ENCODE measurements at regions not wholly inside any gene's neighbourhood (a gene's known extent, or its start where the extent isn't known, plus 50 kb on each side); places are given as distances from the start of the nearest gene placed in this dataset.

- H3K9me3 ChIP-seq, result no peaks in the 10 kb centered on the region
- H3K27me3 ChIP-seq (ENCODE audit: low read depth), result no peaks in the 10 kb centered on the region
- intact Hi-C loops (cut with DNase I), result no loop called here
- no peak overlapping the region for H3K4me3 ChIP-seq
- H3K4me1 ChIP-seq, result no peaks in the 10 kb centered on the region
- DNase-seq (no peak), ATAC-seq (no peak)
- no peaks in the 10 kb centered on the region for H3K36me3 ChIP-seq
- TF ChIP-seq CTCF (IDR thresholded peaks at IDR 0.05), result no peak
- H3K27ac ChIP-seq, result no peak overlapping the region
Observed at GRCh38 chr6:74768738-74769137, 437.1 kb downstream of the COL12A1 start.

- Histone ChIP-seq H3K27me3 (ENCODE audit: low read depth) (no peaks in the 10 kb centered on the region), H3K27ac (no peak overlapping the region), H3K36me3 (no peaks in the 10 kb centered on the region), H3K4me3 (no peak overlapping the region), H3K9me3 (no peaks in the 10 kb centered on the region), H3K4me1 (no peaks in the 10 kb centered on the region)
- no peak for TF ChIP-seq CTCF (IDR thresholded peaks at IDR 0.05)
- intact Hi-C loops (cut with DNase I), result no loop called here
- DNase-seq, result no peak
- no peak for ATAC-seq
Observed at GRCh38 chr6:74768120-74768519, 437.7 kb downstream of the COL12A1 start.

GRCh38 chr6:74765486-74765885 is 440.4 kb downstream of the COL12A1 start:
- Histone ChIP-seq H3K4me3 (no peak overlapping the region), H3K27me3 (ENCODE audit: low read depth) (no peaks in the 10 kb centered on the region), H3K4me1 (no peaks in the 10 kb centered on the region), H3K27ac (no peak overlapping the region), H3K9me3 (no peaks in the 10 kb centered on the region), H3K36me3 (no peaks in the 10 kb centered on the region)
- ATAC-seq, result no peak
- DNase-seq, result no peak
- TF ChIP-seq CTCF (IDR thresholded peaks at IDR 0.05), result no peak
- intact Hi-C loops (cut with DNase I), result no loop called here

GRCh38 chr6:74764486-74764885 is 441.4 kb downstream of the COL12A1 start:
- DNase-seq (no peak), ATAC-seq (no peak)
- Histone ChIP-seq H3K27me3 (ENCODE audit: low read depth) (no peaks in the 10 kb centered on the region), H3K27ac (no peak overlapping the region), H3K9me3 (no peaks in the 10 kb centered on the region), H3K4me1 (no peaks in the 10 kb centered on the region), H3K36me3 (no peaks in the 10 kb centered on the region), H3K4me3 (no peak overlapping the region)
- intact Hi-C loops (cut with DNase I), result no loop called here
- no peak for TF ChIP-seq CTCF (IDR thresholded peaks at IDR 0.05)

GRCh38 chr6:74762841-74763240 is 443.0 kb downstream of the COL12A1 start:
- intact Hi-C loops (cut with DNase I), result no loop called here
- DNase-seq (no peak), ATAC-seq (no peak)
- Histone ChIP-seq H3K36me3 (no peaks in the 10 kb centered on the region), H3K9me3 (no peaks in the 10 kb centered on the region), H3K27me3 (ENCODE audit: low read depth) (no peaks in the 10 kb centered on the region), H3K4me1 (no peaks in the 10 kb centered on the region), H3K27ac (no peak overlapping the region), H3K4me3 (no peak overlapping the region)
- no peak for TF ChIP-seq CTCF (IDR thresholded peaks at IDR 0.05)

GRCh38 chr6:74757813-74758212 is 448.0 kb downstream of the COL12A1 start:
- Histone ChIP-seq H3K36me3 (no peaks in the 10 kb centered on the region), H3K4me3 (no peak overlapping the region), H3K4me1 (no peaks in the 10 kb centered on the region), H3K27ac (no peak overlapping the region), H3K9me3 (no peaks in the 10 kb centered on the region), H3K27me3 (ENCODE audit: low read depth) (no peaks in the 10 kb centered on the region)
- no peak for TF ChIP-seq CTCF (IDR thresholded peaks at IDR 0.05)
- intact Hi-C loops (cut with DNase I), result no loop called here
- no peak for DNase-seq
- peak in 1 of 2 donors; percentile 12 for ATAC-seq
